Glutamatergic neuron (in vitro differentiated cells): ENCODE measurements at regions not wholly inside any gene's neighbourhood (a gene's known extent, or its start where the extent isn't known, plus 50 kb on each side); places are given as distances from the start of the nearest gene placed in this dataset.

Experiments
- DNase-seq: peaks from one replicate; pipeline ENCODE4 v3.0.0; 2022
- H3K27ac Mint-ChIP-seq: one replicate; pipeline ENCODE4 v1.8.0; 2020; ENCODE audit warnings: mild to moderate bottlenecking, mixed read lengths, inconsistent platforms; ENCODE audit not compliant: unreplicated experiment
- H3K27me3 Mint-ChIP-seq: one replicate; pipeline ENCODE4 v1.8.0; 2020; ENCODE audit warnings: mild to moderate bottlenecking, moderate library complexity, mixed read lengths, inconsistent platforms; ENCODE audit not compliant: unreplicated experiment
- H3K36me3 Mint-ChIP-seq: one replicate; pipeline ENCODE4 v1.8.0; 2020; ENCODE audit warnings: mild to moderate bottlenecking, mixed read lengths, inconsistent platforms; ENCODE audit not compliant: unreplicated experiment
- H3K4me1 Mint-ChIP-seq: one replicate; pipeline ENCODE4 v1.8.0; 2020; ENCODE audit warnings: mild to moderate bottlenecking, low read depth, mixed read lengths, inconsistent platforms; ENCODE audit not compliant: unreplicated experiment
- H3K4me3 Mint-ChIP-seq: one replicate; pipeline ENCODE4 v1.8.0; 2020; ENCODE audit warnings: mild to moderate bottlenecking, mixed read lengths, inconsistent platforms; ENCODE audit not compliant: unreplicated experiment
- H3K9me3 Mint-ChIP-seq: one replicate; pipeline ENCODE4 v1.8.0; 2020; ENCODE audit warnings: mild to moderate bottlenecking, moderate library complexity, mixed read lengths, inconsistent platforms; ENCODE audit not compliant: unreplicated experiment
- CTCF ChIP-seq: fragments of 200-600 bp; sonication (generic); IDR thresholded peaks from one replicate; pipeline ENCODE4 v1.5.0; 2021; ENCODE audit not compliant: partially characterized antibody, unreplicated experiment

- H3K9me3 Mint-ChIP-seq, result no peaks in the 10 kb centered on the region
- peaks cover 12% of the 10 kb centered on the region for H3K4me1 Mint-ChIP-seq
- peak overlapping the region; percentile 8 for H3K27ac Mint-ChIP-seq
- H3K4me3 Mint-ChIP-seq, result peak overlapping the region; percentile 77
- H3K36me3 Mint-ChIP-seq, result no peaks in the 10 kb centered on the region
- no peak for TF ChIP-seq CTCF
- peaks cover 2% of the 10 kb centered on the region for H3K27me3 Mint-ChIP-seq
- DNase-seq, result no peak
These were observed 1354.7 kb upstream of the LRRTM3 start for GRCh38 chr10:65571011-65571570.

DNA sequence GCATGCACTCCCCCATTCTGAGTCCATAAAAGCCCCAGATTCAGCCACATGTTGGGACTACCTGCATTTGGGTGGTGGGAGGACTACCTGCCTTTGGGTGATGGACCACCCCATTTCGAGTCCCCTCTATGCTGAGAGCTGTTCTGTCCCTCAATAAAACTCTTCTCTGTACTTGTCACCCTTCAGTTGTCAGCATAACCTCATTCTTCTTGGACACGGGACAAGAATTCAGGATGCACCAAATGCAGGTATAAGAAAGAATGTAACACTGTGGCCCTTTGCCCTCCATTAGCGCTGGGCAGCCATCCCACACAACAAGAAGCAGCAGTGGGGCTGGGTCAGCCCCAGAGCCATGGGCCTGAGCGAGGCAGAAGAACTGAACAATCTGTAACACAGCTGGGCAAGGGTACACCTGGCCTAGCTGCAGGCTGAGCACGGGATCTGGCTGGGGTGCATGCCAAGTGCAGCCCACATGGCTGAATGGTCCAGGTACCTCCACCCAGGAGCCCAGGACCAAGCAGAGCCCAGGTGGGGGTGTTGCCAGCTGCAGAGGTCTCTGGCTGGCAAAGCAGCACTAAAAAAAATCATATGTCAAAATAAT is 1344.3 kb upstream of the LRRTM3 start:
- no peak for DNase-seq
- Mint-ChIP-seq H3K36me3 (peaks cover 9% of the 10 kb centered on the region), H3K9me3 (peaks cover 3% of the 10 kb centered on the region), H3K4me3 (no peak overlapping the region), H3K27ac (no peak overlapping the region), H3K27me3 (no peaks in the 10 kb centered on the region), H3K4me1 (no peaks in the 10 kb centered on the region)
- TF ChIP-seq CTCF, result no peak

DNA sequence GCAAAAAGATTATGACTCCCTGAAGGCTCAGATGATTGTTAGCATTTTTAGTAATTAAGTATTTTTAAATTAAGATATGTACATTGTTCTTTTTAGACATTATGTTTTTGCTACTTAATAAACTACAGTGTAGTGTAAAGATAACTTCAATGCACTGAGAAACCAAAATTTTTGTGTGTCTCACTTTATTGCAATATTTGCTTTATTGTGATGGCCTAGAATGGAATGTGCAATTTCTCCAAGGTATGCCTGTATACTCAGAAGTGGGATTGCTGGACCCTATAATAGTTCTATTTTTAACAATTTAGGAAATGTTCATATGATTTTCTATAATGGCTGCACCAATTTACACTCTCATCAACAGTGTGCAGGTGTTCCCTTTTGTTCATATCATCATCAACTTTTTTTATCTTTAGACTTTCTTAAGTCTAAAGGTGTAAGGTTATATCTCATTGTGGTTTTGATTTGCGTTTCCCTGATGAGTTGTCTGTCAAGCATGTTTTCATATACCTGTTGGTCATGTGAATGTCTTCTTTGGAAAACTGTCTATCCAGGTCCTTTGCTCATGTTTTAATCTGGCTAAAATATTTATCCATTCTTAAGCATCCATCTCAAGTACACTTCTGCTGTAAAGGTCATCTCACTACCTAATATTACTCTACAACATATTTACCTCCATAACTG is 1323.5 kb upstream of the LRRTM3 start:
- DNase-seq, result no peak
- Mint-ChIP-seq H3K4me1 (no peaks in the 10 kb centered on the region), H3K36me3 (no peaks in the 10 kb centered on the region), H3K4me3 (no peak overlapping the region), H3K27ac (no peak overlapping the region), H3K27me3 (no peaks in the 10 kb centered on the region), H3K9me3 (no peaks in the 10 kb centered on the region)
- TF ChIP-seq CTCF, result no peak

GRCh38 chr10:65611592-65611991 is 1314.2 kb upstream of the LRRTM3 start:
- TF ChIP-seq CTCF, result no peak
- Mint-ChIP-seq H3K27ac (no peak overlapping the region), H3K36me3 (no peaks in the 10 kb centered on the region), H3K4me1 (no peaks in the 10 kb centered on the region), H3K27me3 (no peaks in the 10 kb centered on the region), H3K9me3 (peaks cover 4% of the 10 kb centered on the region), H3K4me3 (no peak overlapping the region)
- no peak for DNase-seq

DNA sequence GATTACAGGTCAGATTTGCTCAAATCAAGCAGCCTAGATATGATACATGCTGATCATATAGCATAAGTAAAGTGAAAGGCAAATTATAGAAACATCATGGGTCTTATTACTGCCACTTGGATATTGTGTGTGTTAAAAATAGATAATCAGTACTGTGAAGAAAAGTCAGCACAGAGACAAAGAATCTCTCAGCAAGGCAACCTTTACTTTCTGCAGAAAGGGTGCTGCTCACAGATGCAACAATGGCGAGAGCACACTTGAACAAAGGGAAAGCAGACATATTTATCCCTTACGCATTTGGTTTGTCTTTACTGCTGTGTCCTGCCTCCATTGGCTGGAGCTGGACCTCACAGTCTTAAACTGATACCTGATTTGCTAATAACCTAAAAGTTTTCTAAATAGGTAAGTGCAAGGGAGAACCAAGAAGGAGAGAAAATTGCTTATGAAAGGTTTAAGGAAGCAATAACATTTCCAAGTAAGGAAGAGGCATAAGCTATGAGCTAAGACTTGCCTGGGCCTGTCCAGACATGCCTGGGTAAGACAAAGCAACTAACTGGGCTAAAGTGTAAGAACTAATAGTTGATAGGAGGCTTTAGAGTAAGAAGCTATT is 1310.8 kb upstream of the LRRTM3 start:
- no peak for DNase-seq
- Mint-ChIP-seq H3K4me1 (no peaks in the 10 kb centered on the region), H3K27ac (no peak overlapping the region), H3K4me3 (no peak overlapping the region), H3K9me3 (peaks cover 4% of the 10 kb centered on the region), H3K36me3 (no peaks in the 10 kb centered on the region), H3K27me3 (no peaks in the 10 kb centered on the region)
- TF ChIP-seq CTCF, result no peak
